GM23248 (cell line): ENCODE measurements at regions not wholly inside any gene's neighbourhood (a gene's known extent, or its start where the extent isn't known, plus 50 kb on each side); places are given as distances from the start of the nearest gene placed in this dataset.
A peak's percentile ranks its signal among the peaks of the same experiment; 100 is the strongest.

Experiments used
- DNase-seq: peaks from one replicate; pipeline ENCODE4 v3.0.0-alpha.2; 2015
- H2AFZ ChIP-seq: fragments of 200-600 bp; sonication (generic); 2 replicates; pipeline ENCODE4 v1.6.1; 2016; ENCODE audit warnings: antibody characterized with exemption
- H3F3A ChIP-seq: fragments of 200-600 bp; sonication (generic); 2 replicates; pipeline ENCODE4 v1.6.1; 2016; ENCODE audit warnings: mild to moderate bottlenecking, antibody characterized with exemption, mixed run types; ENCODE audit not compliant: insufficient read depth
- H3K27ac ChIP-seq: fragments of 200-600 bp; sonication (generic); 2 replicates; pipeline ENCODE4 v1.5.1; 2016; ENCODE audit warnings: mild to moderate bottlenecking
- H3K27me3 ChIP-seq: fragments of 200-600 bp; sonication (generic); replicated peaks from 2 replicates; pipeline ENCODE4 v1.6.1; 2016; ENCODE audit warnings: mild to moderate bottlenecking; ENCODE audit not compliant: insufficient read depth
- H3K36me3 ChIP-seq: fragments of 200-600 bp; sonication (generic); 2 replicates; pipeline ENCODE4 v1.6.1; 2016; ENCODE audit warnings: low read depth, mild to moderate bottlenecking
- H3K4me1 ChIP-seq: fragments of 200-600 bp; sonication (generic); 2 replicates; pipeline ENCODE4 v1.6.1; 2016; ENCODE audit warnings: mild to moderate bottlenecking; ENCODE audit not compliant: insufficient read depth
- H3K4me2 ChIP-seq: fragments of 200-600 bp; sonication (generic); one replicate; pipeline ENCODE4 v1.6.1; 2016; ENCODE audit warnings: mild to moderate bottlenecking; ENCODE audit not compliant: unreplicated experiment
- H3K4me3 ChIP-seq: fragments of 200-600 bp; sonication (generic); 2 replicates; pipeline ENCODE4 v1.5.1; 2016; ENCODE audit warnings: mild to moderate bottlenecking
- H3K79me2 ChIP-seq: fragments of 200-600 bp; sonication (generic); 2 replicates; pipeline ENCODE4 v1.6.1; 2016; ENCODE audit warnings: mild to moderate bottlenecking; ENCODE audit not compliant: insufficient read depth
- H3K9ac ChIP-seq: fragments of 200-600 bp; sonication (generic); 2 replicates; pipeline ENCODE4 v1.6.1; 2016; ENCODE audit warnings: mild to moderate bottlenecking
- H3K9me2 ChIP-seq: fragments of 200-600 bp; sonication (generic); 2 replicates; pipeline ENCODE4 v1.6.1; 2016; ENCODE audit warnings: mixed run types, mild to moderate bottlenecking, moderate library complexity; ENCODE audit not compliant: insufficient read depth
- H3K9me3 ChIP-seq: fragments of 200-600 bp; sonication (generic); one replicate; pipeline ENCODE4 v1.6.1; 2017; ENCODE audit warnings: low read depth
- H4K20me1 ChIP-seq: fragments of 200-600 bp; sonication (generic); 2 replicates; pipeline ENCODE4 v1.6.0; 2016; ENCODE audit not compliant: insufficient read depth
- EZH2 ChIP-seq: fragments of 200-600 bp; sonication (generic); IDR thresholded peaks from 2 replicates; pipeline ENCODE4 v1.6.1; 2018; ENCODE audit warnings: antibody characterized with exemption, mild to moderate bottlenecking; ENCODE audit not compliant: insufficient read depth, poor library complexity, severe bottlenecking
- EZH2phosphoT487 ChIP-seq: fragments of 200-600 bp; sonication (generic); IDR thresholded peaks from 2 replicates; pipeline ENCODE4 v1.6.1; 2018; ENCODE audit warnings: antibody characterized with exemption, moderate library complexity, mild to moderate bottlenecking, low read depth; ENCODE audit not compliant: insufficient read depth
- WGBS, 2 experiments: methylation state at CpG; one replicate each; pipeline ENCODE4 v1.1.6; 2015 to 2017; ENCODE audit warnings: low lambda C conversion rate in 2 of 2, low coverage in 1 of 2; ENCODE audit errors: missing lambda C conversion rate in 2 of 2; 5-methylcytosine and 5-hydroxymethylcytosine counted together
- in situ Hi-C: fragments of 300-500 bp; cut with MboI; formaldehyde crosslinking; loops from 2 replicates; pipeline ENCODE4 v1.15.0; 2020

DNA sequence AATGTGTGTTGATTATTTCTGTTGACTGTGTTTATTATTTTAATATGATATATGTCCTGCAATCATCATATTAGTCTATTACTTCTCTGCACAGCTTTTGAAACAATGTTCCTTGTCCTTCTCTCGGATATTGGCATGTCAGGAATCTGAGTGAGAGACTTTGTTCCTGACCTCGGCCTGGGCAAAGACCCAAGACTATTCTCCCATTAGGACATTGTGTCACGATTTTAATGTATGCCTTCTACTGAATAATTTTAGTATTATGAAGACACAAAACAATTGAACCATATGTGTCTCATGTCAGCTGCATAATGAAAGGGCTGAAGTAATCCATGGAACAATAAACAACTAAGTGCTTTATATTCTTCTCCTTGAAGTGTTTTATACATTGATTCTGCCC, 580.8 kb upstream of the TENM3 start:
- DNase-seq: no peak
- H3K36me3 ChIP-seq: no peaks in the 10 kb centered on the region
- no peak overlapping the region for H2AFZ ChIP-seq
- H3K9me3 ChIP-seq: no peaks in the 10 kb centered on the region
- no peaks in the 10 kb centered on the region for H3K9me2 ChIP-seq
- no peak overlapping the region for H3K4me3 ChIP-seq
- 1 to 3% methylated on average over 3 of the region's 3 CpGs for WGBS, 2 experiments
- no peak overlapping the region for H3K4me2 ChIP-seq
- H3K79me2 ChIP-seq: no peaks in the 10 kb centered on the region
- no peaks in the 10 kb centered on the region for H3K4me1 ChIP-seq
- H3K27me3 ChIP-seq: no peaks in the 10 kb centered on the region
- no peak for TF ChIP-seq EZH2phosphoT487
- no peak for TF ChIP-seq EZH2
- no peak overlapping the region; the same call in 1 of the 2 replicates for H3K27ac ChIP-seq
- no peaks in the 10 kb centered on the region for H4K20me1 ChIP-seq
- no peaks in the 10 kb centered on the region for H3F3A ChIP-seq
- in situ Hi-C loops: no loop called here
- H3K9ac ChIP-seq: no peak overlapping the region

DNA sequence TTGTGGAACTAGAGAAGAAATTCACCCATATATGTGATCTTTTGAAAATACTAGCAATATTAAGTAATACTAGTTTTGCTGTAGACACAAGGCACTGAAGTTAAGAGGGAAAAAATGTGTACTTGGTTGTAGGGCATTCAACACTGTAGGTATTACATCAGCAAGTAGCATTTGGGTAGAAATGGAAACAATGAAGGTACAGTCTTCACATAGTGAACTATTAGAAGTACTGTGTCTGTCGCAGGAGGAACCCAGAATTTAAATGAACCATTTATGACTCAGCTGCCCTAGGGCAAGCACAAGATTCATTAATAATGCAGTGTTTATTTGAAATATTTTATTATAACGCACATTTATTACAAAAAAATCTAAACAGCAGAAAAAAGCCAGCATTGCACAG, 572.7 kb upstream of the TENM3 start:
- Histone ChIP-seq H3K27ac (no peak overlapping the region), H3K4me1 (no peaks in the 10 kb centered on the region), H2AFZ (no peak overlapping the region), H3K79me2 (no peaks in the 10 kb centered on the region), H3K36me3 (no peaks in the 10 kb centered on the region), H3K9me3 (no peaks in the 10 kb centered on the region), H3F3A (no peaks in the 10 kb centered on the region), H4K20me1 (no peaks in the 10 kb centered on the region), H3K27me3 (no peaks in the 10 kb centered on the region), H3K9me2 (no peaks in the 10 kb centered on the region), H3K9ac (no peak overlapping the region), H3K4me2 (no peak overlapping the region), H3K4me3 (no peak overlapping the region)
- TF ChIP-seq EZH2phosphoT487 (no peak), EZH2 (no peak)
- DNase-seq: no peak
- in situ Hi-C loops: no loop called here
- WGBS, 2 experiments: 24 to 32% methylated on average over 2 of the region's 2 CpGs

DNA sequence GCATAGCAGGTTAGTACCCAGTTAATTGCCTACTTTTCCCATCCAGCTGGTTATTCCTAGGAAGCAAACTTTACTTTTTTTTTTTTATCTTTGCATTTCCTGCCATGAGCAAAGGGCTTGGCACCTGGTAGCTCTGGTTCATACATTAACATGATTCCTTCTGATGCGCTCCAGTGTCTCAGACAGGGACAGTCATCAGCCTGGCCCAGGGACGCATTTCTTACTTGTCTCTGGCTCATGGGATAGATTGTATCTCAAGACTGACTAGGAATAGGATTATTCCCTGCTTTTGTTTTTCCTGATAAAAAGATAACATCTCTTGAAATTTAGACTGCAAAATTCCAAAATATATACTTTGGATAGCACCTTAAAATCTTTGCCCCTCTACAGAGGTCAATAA, 571.5 kb upstream of the TENM3 start:
- Histone ChIP-seq H4K20me1 (no peaks in the 10 kb centered on the region), H3K9me2 (no peaks in the 10 kb centered on the region), H2AFZ (no peak overlapping the region), H3K27ac (no peak overlapping the region), H3K27me3 (no peaks in the 10 kb centered on the region), H3K4me2 (no peak overlapping the region), H3K79me2 (no peaks in the 10 kb centered on the region), H3K4me3 (no peak overlapping the region), H3K9ac (no peak overlapping the region), H3F3A (no peaks in the 10 kb centered on the region), H3K4me1 (no peaks in the 10 kb centered on the region), H3K36me3 (no peaks in the 10 kb centered on the region), H3K9me3 (no peaks in the 10 kb centered on the region)
- TF ChIP-seq EZH2 (no peak), EZH2phosphoT487 (no peak)
- no peak for DNase-seq
- WGBS, 2 experiments: 38 to 50% methylated on average over 2 of the region's 2 CpGs
- in situ Hi-C loops: no loop called here

DNA sequence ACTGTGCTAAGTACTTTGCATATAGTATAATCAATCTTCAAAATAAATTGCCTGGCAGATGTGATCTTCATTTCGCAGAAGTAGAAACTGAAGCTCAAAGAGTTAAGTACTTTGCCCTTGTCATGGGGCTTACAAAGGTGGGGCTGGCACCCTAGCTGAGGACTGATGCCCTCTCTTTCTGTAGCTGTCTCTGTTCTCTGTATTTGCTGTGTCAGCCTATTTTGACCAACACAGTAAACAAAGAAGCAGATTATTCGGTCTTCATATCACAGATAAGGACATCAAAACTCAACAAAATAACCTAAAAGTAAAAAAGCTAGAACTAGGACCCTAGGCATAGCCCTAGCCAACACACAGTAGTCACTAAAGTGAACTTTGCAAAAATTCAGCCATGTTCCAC, 570.5 kb upstream of the TENM3 start:
- H4K20me1 ChIP-seq: no peaks in the 10 kb centered on the region
- H3K4me2 ChIP-seq: no peak overlapping the region
- no peak for DNase-seq
- H3F3A ChIP-seq: no peaks in the 10 kb centered on the region
- H3K36me3 ChIP-seq: no peaks in the 10 kb centered on the region
- H3K79me2 ChIP-seq: no peaks in the 10 kb centered on the region
- TF ChIP-seq EZH2phosphoT487 (no peak), EZH2 (no peak)
- in situ Hi-C loops: no loop called here
- H3K9me2 ChIP-seq: no peaks in the 10 kb centered on the region
- no peak overlapping the region for H2AFZ ChIP-seq
- whole genome bisulfite sequencing, 2 experiments: 34 to 35% methylated on average over 2 of the region's 2 CpGs
- H3K9me3 ChIP-seq: no peaks in the 10 kb centered on the region
- H3K27me3 ChIP-seq: no peaks in the 10 kb centered on the region
- no peak overlapping the region for H3K9ac ChIP-seq
- H3K4me1 ChIP-seq: no peaks in the 10 kb centered on the region; the same call in 1 of the 2 replicates
- no peak overlapping the region for H3K4me3 ChIP-seq
- H3K27ac ChIP-seq: no peak overlapping the region

DNA sequence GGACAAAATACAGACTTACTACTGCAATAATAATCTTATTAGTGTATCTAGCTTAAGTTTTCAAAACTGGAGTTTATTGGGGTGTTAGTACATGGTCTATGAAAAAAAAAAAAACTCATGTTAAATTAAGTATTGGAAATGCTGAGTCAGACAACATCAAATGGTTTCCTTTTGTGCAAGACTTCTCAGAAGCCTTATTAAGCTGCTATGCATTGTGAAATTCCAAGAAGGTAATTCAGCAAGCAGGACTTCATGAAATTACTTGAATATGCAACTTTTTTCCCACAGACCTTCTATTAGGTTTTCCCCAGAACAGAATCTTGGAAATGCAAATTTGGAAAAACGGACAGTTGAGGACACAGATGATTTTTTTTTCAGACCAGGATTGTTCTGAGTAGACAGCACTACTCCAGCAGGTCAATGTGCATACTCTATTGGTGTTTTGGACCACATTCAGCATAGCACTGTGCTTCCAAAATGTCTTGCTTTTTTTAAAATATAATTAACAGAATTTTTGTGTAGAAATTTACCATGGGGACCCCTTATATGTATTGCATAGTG, 568.8 kb upstream of the TENM3 start:
- H3K9me2 ChIP-seq: no peaks in the 10 kb centered on the region
- no peaks in the 10 kb centered on the region for H3K36me3 ChIP-seq
- H3K27ac ChIP-seq: no peak overlapping the region
- no peaks in the 10 kb centered on the region for H3K9me3 ChIP-seq
- H3K27me3 ChIP-seq: no peaks in the 10 kb centered on the region
- H4K20me1 ChIP-seq: no peaks in the 10 kb centered on the region
- H3K4me2 ChIP-seq: no peak overlapping the region
- H3K9ac ChIP-seq: no peak overlapping the region
- no peak overlapping the region for H3K4me3 ChIP-seq
- 0% methylated on average over 1 of the region's 1 CpG for WGBS, 2 experiments
- H3K79me2 ChIP-seq: no peaks in the 10 kb centered on the region
- H2AFZ ChIP-seq: no peak overlapping the region
- TF ChIP-seq EZH2 (no peak), EZH2phosphoT487 (no peak)
- no peaks in the 10 kb centered on the region; the same call in 1 of the 2 replicates for H3K4me1 ChIP-seq
- DNase-seq: peak; percentile 43
- H3F3A ChIP-seq: no peaks in the 10 kb centered on the region
- in situ Hi-C loops: no loop called here
